ENCODE measurements at regions not wholly inside any gene's neighbourhood (a gene's known extent, or its start where the extent isn't known, plus 50 kb on each side); places are given as distances from the start of the nearest gene placed in this dataset.
"Not testable (repeated sequence)": the region's sequence is repeated elsewhere in the genome, so short reads cannot be mapped to it uniquely, and the experiment has no call there.

DNA sequence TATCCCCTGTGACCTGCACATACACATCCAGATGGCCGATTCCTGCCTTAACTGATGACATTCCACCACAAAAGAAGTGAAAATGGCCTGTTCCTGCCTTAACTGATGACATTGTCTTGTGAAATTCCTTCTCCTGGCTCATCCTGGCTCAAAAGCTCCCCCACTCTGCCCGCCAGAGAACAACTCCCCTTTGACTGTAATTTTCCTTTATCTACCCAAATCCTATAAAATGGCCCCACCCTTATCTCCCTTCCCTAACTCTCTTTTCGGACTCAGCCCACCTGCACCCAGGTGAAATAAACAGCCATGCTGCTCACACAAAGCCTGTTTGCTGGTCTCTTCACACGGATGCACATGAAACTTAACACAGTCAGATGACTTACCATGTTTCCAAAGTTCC lies 403.8 kb downstream of the TBC1D32 start:
- DNase-seq (ENCODE audit: low read depth): not testable (repeated sequence)

GRCh38 chr6:120924214-120924613 lies 410.1 kb downstream of the TBC1D32 start:
- DNase-seq (ENCODE audit: low read depth): no peak

DNA sequence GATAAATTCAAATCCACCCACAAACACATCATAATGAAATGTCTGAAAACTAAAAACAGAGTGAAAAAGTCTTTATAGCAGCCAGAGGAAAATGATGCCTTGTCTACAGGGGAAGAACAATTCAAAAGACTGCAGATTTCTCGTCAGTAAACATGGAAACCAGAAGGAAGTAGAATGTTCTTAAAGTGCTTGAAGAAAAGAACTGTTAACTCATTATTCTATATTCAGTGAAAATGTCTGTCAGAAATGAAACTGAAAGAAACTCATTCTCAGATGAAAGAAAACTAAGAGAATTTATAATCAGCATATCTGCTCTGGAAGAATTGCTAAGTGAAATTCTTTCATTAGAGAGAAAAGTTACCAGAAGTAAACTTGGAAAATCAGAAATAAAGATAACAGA lies 416.1 kb downstream of the TBC1D32 start:
- DNase-seq (ENCODE audit: low read depth): no peak

GRCh38 chr6:120916844-120917243 lies 417.4 kb downstream of the TBC1D32 start:
- no peak for DNase-seq (ENCODE audit: low read depth)

GRCh38 chr6:120913486-120913885 lies 420.8 kb downstream of the TBC1D32 start:
- no peak for DNase-seq (ENCODE audit: low read depth)

DNA sequence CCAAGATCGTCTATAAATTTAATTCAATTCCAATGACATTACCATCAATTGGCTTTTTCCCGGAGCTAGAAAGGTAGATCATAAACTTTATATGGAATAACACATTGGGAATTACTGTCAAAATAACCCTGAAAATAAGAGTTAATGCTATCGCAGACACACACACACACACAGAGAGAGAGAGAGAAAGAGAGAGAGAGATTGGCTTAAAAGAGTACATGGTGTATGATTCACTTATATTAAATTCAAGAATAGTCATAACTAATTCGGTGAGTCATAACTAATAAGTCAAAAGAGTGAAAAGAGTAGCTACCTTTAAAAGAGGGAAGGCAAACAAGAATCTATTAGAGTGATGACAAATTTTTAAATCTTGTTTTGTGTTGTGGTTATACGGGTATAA lies 425.5 kb downstream of the TBC1D32 start:
- no peak for DNase-seq (ENCODE audit: low read depth)

DNA sequence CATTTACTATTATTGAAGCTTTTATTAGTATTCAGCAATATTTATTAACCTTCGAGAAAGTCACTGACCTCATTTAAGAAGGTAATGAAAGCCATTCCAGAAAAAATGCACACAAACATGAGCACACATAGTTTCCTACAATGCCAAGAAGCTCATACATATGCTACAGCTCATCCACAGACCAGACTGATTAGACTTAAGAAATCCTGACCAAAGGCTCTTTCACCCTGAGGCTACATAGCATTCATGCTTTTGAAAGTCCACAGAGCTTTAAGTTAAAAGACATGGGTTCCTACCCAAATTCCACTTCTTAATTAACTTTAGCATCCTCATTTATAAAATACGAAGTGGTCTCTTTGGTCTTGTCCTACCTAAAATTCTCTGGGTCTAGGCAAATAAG lies 430.4 kb downstream of the TBC1D32 start:
- DNase-seq (ENCODE audit: low read depth): peak; percentile 0

DNA sequence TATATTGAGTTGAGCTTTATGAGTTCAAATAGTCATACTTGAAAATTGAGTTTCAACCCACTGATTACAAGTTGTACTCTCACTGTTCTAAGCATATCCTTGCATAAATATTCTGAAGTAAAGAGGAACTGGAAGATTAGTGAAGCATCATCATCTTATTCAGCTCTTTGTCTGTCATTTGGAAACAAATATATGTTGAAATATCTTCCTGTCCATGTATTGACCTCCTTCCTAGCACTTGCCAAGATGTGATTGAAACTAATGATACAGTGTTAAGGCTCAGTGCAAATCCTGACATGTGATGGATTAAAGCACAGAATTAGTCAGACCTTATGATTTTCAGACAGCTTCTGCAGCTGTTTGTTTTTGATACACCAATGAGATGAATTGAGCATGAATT lies 434.3 kb downstream of the TBC1D32 start:
- DNase-seq (ENCODE audit: low read depth): no peak

GRCh38 chr6:120894077-120894476 lies 440.2 kb downstream of the TBC1D32 start:
- DNase-seq (ENCODE audit: low read depth): no peak

- DNase-seq (ENCODE audit: low read depth): no peak
Observed at GRCh38 chr6:120876931-120877330, 457.3 kb downstream of the TBC1D32 start.

- no peak for DNase-seq (ENCODE audit: low read depth)
Observed at GRCh38 chr6:120876424-120876823, 457.9 kb downstream of the TBC1D32 start.

DNA sequence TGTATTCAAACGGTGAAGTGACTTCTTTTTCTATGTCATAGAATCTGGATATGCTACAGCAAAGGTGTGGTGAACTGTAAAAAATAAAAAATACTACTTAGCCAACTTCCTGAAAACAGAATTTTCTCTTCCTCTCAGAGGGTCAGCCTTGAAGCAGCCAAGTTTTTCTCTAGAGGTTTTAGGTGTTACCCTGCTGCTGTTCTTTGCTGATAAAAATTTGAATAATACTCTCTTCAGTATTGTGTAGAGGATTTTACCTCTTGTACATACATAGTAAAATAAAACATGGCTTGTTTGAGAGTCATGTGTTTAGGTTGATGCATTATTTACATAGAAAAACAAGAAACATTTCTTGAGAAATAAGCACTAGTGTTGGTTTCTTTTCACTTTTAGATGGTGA lies 458.4 kb downstream of the TBC1D32 start:
- DNase-seq (ENCODE audit: low read depth): no peak

DNA sequence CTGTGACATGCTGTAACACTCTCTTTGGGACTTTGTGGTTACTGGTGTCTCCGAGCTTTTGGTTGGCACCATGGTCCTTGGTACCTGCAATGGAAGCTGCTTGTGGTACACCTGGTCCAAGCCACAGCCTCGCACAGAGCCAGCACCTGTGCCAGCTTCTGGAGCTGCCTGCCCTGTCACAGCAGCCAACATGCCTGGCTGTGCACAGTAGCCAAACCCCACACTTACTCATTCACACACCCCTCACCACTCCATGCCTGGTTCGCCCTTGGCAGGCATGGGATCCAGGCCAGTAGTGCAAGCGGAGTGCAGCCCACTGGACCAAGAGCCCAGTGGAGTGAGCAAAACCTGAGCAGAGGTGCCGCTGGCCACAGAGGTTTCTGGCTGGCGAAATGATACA lies 459.9 kb downstream of the TBC1D32 start:
- no peak for DNase-seq (ENCODE audit: low read depth)

GRCh38 chr6:120873125-120873865 lies 461.0 kb downstream of the TBC1D32 start:
- no peak for DNase-seq (ENCODE audit: low read depth)

DNA sequence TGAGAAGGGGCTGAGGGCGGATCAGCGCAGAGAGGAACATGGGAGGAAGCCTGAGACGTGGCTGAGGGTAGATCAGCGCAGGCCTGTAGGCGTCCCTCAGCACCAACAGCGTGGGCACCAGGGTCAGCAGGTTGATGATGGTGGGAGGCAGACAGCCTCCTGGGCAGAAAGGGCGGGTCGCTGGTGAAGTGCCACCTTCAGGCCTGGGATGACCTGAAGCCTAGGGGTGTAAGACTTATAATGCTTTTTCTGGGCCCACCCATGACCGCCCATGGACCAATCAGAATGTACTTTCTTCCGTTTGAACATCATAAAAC lies 462.1 kb downstream of the TBC1D32 start:
- no peak for DNase-seq (ENCODE audit: low read depth)

DNA sequence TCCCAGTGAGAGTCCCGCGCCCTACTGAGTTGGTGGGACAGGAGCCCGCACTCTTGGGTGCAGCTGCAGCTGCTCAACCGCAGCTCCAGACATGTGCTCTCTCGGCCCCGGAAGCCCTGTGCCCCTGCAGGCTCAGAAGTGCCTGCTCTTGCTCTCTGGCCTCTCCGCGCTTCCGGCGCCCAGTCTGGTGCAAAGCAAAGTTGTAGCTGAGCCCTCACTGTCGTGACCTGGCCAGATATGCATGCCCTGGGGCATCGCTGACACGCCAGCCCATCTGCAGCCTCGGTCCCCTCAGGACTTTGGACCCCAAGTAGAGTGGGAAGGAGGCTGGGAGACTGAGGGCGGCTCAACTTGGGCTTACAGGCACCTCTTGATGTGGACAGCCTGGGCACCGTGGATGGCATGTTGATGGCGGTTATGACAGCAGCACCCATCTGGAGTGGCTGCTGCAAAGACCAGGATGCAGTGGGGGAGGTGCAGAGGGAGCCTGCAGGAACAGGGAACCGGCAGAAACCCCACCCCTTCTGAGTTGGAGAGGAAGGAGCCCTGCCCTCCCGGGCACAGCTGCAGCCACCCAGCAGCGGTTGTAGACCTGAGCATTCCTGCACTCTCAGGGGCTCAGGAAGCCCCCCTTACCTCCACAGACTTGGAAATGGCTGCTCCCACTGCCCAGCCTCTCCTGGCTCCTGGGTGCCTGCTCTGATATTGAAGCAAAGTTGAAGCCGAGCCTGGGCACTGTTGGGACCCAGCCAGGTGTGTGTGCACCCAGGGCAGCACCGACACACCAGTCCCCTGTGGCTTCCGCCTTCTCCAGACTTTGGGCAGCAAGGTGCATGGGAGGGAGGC lies 462.6 kb downstream of the TBC1D32 start:
- DNase-seq (ENCODE audit: low read depth): no peak

DNA sequence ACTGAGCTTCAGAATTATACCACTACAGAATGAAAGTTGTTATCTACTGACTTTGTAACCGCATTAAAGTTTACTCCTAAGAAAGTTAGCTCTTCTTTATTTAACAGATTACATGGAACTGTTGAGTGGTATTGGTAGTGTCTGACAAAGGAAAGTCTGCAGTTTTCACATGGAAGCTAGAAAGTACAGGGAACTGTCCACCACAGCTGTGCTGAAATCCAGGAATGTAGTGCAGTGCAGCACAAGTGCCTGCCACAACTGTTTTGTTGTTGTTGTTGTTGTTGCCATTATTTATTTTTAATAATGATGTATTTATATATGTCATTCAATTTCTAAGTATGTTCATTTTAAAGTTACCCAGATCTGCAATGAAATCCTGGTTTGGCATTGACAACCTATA lies 464.9 kb downstream of the TBC1D32 start:
- DNase-seq (ENCODE audit: low read depth): no peak

- no peak for DNase-seq (ENCODE audit: low read depth)
Observed at GRCh38 chr6:120857422-120857821, 476.9 kb downstream of the TBC1D32 start.

- no peak for DNase-seq (ENCODE audit: low read depth)
Observed at GRCh38 chr6:120854583-120854982, 479.7 kb downstream of the TBC1D32 start.

DNA sequence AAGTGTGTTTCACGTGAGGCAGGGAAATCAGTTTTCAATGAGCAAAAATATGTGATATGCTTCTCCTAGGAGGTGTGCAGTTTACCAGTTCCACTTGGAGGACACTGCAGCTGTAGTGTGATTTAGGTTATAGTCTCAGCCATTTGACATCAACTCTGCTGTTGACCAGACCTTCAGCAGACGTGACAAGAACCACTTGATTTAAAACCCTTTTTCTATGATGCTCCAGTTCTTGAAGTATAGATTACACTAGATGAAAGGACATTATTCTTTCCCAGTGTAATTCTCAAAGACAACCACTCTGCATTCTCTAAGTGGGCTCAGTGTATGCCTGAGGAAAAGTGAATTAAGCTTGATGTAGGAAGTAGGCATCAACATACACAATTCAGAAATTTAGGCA lies 480.8 kb downstream of the TBC1D32 start:
- DNase-seq (ENCODE audit: low read depth): no peak

- DNase-seq (ENCODE audit: low read depth): no peak
Observed at GRCh38 chr6:120852293-120852849, 481.9 kb downstream of the TBC1D32 start.

DNA sequence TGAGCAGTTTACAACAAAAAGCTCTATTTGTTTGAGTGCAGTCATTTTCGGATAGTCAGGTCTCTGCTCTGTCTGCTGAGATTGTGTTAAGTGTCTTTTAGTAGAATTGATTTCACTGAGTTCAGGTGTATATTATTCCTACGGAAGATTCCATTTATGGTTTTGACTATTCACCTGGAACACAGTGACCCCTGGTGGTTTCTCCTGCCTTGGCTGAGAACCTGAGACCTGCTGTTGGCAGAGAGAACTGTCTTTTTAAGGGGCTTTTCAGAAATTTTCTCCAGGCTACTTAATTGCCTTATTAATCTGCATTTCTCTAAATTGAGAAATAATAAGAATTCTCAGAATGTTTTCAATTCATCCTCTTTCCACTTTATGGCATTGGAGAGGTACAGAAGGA lies 508.0 kb downstream of the TBC1D32 start:
- no peak for DNase-seq (ENCODE audit: low read depth)

GRCh38 chr6:120816794-120817193 lies 517.5 kb downstream of the TBC1D32 start:
- DNase-seq (ENCODE audit: low read depth): no peak

All from fibroblast of gingiva (primary cell).